GM12891 (cell line): ENCODE measurements at regions not wholly inside any gene's neighbourhood (a gene's known extent, or its start where the extent isn't known, plus 50 kb on each side); places are given as distances from the start of the nearest gene placed in this dataset.

Experiments
- POLR2A ChIP-seq: IDR thresholded peaks from 2 replicates; pipeline ENCODE4 v1.6.1; 2011; ENCODE audit warnings: low read depth, low read length, control low read depth
- POLR2AphosphoS5 ChIP-seq: IDR thresholded peaks from 2 replicates; pipeline ENCODE4 v1.6.1; 2011; ENCODE audit warnings: low read depth, low read length, control low read depth

DNA sequence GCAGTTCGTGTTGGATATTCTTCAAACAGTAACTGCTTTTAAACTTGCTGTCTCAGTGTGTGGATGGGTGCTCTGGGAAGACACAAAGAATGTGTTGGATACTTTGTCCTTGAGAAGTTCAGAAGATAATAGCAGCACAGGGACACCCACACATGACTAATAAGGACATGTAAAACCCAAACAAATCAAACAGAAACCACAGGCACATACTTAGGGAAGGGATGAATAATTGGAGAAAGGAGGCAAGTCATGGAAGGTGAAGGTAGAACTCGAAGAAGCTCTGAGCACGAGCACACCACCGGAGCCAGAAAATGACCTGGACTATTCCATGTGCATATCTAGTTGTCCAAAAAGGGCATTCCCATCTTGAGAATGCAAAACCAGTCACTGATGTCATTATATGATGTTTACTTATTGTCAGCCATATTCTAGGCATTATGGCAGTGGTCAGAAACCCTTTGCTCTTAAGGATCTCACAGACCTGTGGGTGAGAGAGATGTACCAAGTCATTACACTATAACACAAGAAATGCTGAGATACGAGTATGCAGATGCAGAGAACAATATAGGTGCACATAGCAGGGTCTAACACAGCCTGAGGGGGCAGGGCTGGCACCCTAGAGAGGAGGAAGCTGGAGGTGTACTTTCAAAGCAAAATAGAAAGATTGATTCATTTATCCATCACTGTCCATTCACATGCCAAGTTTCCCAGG lies 152.9 kb downstream of the PIK3R1 start:
- TF ChIP-seq POLR2A (no peak), POLR2AphosphoS5 (no peak)
